ENCODE measurements at regions not wholly inside any gene's neighbourhood (a gene's known extent, or its start where the extent isn't known, plus 50 kb on each side); places are given as distances from the start of the nearest gene placed in this dataset.
A peak's percentile ranks its signal among the peaks of the same experiment; 100 is the strongest.

DNA sequence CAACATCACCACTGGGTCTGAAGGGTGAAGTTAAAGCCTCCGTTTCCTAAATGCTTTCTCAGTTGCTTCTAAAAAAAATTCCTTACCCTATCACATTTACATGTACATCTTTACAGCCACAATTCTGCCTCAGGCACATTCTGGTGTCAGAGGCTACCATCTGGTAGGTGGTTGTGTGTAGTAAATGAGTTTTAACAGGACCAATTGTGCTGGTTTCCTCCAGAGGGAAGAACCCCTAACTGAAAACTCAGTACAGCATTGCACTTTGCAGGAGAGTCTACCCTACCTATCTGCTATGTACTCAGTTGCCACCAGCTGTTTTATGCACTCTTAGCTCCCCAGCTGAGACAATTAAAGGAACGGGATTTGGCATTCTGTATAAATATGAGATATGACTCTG, 1576.5 kb downstream of the PCDH9 start:
- DNase-seq: peak in 1 of 2 experiments; percentile 17

DNA sequence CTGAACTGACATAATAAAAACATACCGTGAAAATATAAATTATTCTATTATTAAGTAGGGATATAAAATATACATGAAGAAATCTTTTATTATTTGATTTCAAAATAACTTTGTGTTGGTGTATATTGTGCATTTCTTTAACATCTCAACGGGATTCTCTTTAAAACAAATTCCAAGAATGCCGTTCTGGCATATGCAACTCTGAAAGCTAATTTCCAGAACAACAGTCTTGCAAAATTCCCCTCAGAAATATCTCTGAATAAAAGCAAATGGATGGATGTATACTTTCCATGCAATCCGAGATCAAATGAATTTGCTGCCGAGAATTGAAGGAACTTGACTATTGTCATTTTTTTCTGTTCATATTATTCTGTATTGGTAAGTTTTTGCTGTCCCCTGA, 1579.8 kb downstream of the PCDH9 start:
- no peak for DNase-seq

DNA sequence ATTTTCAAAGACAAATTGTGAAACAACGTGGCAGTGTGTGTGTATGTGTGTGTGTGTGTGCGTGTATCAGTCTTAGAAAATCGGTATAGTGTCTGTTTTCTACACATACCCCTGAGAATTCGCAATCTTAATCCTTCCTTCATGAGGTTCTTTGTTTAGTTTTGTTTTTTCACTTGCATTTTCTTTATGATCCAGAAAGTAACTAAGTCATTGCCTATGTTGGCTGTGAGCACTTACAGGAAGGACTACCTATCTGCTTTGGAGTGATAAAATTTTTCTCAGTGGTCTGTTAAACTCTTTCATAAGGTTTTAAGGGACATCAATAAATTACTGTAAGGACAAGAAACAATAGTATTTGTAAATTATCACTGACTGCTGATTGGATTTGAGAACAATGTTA, 1587.1 kb downstream of the PCDH9 start:
- no peak for DNase-seq

DNA sequence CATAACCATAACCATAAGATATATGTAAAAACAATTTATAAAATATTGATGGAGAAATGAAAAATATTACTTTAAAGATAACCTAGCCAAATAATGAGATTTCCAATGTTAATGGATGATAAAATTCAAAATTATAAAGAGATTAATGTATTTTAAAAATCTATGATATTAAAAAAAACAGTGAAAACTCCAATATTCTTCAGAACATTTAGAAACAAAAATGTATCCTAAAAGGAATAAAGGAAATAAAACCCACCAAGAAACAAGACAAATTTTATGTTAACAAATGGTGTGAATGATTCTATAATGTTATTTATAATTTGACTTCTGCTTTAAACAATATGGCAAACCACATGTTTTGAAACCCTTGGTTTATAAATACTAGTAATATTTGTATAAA, 1587.8 kb downstream of the PCDH9 start:
- no peak for DNase-seq

DNA sequence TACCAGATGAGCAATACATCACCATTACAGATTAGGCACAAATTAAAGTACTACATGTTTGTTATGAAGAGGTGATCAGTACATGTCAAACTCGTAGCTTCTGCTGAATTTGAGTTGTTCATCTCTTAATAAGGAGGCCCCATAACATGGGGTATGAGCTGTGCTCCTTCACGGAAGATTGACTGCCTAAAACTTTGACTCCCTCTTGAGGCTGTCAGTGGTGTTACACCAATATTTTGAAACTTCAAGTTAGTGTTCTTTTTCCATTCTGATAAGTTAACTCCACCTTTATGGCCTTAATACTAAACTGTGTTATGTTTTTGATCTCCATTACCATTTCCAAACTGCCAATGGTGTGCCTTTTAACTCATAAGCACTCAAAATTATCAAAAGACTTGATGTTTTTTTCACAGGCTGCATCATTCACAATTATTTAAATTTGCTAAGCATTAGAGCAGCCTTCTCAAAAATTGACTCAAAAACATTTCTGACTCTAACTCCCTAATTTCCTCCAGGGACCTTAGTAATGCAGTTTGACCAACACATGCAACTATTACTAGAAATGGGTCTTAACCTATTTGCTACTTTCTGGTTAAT, 1591.5 kb downstream of the PCDH9 start:
- DNase-seq: peak; percentile 26 to 39

DNA sequence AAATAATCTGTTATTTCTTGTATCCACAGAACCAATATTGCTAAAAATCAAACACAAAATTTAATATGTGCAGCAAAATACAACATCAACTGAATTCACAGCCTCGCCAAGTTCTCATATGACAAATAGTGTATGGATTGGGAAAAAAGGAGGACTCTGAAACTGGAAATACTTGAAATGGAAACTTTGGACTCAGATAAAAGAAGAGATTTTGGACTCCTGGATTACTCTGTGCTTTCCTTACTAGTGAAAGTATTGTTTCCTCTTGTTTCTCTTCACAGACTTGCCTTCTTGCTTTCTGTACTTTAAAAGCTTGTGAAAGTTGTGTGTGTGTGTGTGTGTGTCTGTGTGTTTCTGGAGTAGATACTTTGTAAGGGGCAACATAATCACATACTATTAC, 1596.3 kb downstream of the PCDH9 start:
- no peak for DNase-seq

DNA sequence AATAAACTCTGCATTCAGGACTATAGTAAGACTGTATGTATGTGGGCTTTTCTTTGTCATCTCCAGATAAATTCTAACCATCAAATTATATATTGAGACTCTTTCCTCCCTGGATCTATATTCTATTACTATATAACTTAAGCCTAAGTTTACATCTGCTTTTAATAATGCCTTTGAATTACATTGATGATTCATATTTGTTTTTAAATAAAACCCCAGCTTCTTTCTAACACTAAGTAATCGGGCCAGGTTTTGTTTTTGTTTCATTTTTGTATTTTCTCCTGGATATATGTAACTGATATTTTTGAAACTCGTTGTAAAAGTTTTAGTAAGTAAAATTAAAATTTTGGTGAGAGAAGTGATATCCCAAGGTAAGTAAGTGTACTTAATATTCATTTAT, 1599.1 kb downstream of the PCDH9 start:
- no peak for DNase-seq

DNA sequence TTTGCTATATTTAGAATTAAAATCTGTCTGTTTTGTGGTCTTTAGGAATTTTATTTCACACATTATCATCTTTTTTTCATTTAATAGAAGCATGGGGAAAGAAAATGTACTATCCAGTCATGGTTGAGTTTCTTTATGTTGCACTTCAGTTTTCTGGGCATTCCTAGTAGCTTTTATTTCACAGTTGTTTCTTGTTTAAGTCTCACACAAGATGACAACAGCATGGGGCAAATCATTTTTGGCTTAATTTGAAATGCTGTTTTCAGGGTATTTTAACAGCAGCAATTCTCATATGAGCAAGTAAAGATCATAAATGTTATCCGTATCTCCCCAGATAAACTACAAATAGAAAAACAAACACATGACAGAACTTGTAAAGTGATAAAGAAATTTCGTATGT, 1600.2 kb downstream of the PCDH9 start:
- DNase-seq: no peak

DNA sequence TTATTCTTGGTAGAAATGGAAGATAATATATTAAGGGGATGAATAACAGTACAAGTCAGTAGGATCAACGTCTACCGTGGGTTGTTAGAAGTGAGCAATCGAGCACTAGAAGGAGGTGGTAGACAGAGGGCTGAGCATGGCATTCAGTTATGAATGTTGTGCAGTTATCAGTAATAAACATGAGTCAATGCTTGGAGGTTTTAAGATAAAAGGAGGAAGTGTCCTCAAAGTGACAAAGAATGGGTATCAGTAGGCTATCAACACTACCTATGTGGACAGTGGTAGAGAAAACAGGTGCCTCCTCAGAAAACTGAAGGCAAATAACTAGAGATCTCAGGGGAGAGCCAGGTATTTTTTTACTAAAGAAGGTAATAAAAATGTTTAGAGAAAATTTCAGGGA, 1607.0 kb downstream of the PCDH9 start:
- DNase-seq: no peak

DNA sequence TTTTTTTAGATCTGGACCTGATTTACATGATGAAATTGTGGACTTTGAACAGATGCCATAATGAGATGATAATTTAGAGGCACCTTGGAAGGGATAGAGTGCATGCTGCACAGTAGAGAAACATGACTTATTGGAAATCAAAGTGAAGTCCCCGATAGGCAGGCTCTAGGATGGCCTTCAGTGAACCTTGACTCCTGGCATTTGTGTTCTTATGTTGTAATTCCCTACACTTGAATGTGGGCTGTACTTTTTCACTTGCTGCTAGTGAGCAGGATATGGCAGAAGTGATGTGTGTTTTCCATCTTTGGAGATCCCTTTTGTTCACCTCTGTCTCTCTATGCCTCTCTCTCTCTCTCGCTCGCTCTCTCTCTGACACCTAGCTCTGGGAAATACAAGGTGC, 1614.6 kb downstream of the PCDH9 start:
- no peak for DNase-seq

DNA sequence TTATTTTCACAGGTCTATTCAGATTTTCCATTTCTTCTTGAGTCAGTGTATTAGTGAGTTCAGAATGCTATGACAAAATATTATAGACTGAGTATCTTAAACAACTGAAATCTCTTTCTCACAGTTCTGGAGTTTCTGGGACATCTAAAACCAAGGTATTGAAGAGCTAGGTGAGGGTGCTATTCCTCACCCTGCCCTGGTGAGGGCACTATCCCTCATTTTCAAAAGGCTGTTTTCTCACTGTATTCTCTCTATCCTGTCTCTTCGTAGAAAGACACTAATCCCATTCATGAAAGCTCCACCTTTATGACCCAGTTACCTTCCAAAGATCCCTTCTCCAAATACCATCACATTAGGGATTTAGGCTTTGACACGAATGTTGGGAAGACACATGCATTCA, 1617.1 kb downstream of the PCDH9 start:
- DNase-seq: no peak

DNA sequence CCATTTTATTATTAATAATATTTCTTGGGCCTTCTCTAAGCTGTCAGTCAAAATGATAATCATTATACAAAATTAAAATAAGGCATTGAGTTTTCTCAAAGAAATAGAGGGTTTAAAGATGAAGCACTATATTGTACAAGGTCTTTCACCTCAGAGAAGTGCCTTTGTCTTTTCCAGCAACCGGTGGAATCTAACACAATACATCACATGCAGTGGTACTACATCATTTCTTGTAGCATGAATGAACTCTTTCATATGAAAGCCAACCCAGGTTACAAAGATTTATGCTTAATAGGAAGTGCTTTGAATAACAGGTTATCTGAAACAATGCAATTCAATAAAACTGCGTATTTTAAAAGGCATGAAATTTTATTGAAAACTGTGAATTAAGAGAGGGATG, 1620.8 kb downstream of the PCDH9 start:
- DNase-seq: no peak

DNA sequence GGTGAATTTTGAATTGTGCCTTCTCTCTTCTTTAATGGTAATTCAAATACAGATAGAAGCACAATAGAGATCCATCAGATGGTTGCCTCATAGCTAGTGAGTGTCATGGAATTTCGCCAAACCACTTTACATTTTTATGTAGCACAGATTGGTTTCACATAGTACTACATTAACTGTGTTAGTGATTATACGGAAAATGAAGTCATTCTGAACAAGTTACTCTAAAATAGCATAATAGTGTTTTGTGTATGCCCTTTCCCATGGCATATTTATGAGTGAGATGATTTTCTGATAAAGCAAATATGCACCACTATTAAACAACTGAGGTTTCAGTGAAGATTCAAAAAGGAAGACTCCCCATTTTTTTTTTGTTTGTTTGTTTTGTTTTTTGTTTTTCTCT, 1623.5 kb downstream of the PCDH9 start:
- DNase-seq: no peak

DNA sequence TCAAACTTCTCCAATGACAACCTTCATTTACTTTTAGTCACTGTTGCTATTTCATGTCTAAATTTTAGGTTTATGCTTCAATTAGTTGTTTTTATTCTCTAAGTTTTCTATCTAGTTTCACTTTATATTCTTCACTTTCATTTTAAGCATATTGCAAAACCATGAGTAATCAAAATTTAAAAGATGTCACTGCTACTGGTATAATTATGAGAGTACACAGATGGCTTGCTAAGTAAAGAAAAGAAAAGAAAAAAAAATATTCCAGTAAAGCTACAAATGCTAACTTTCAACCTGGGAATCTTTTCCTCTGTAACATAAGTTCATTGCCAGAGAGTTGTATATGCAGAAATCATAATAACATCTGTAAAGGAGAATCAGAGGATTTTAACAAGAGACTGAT, 1624.7 kb downstream of the PCDH9 start:
- DNase-seq: no peak

DNA sequence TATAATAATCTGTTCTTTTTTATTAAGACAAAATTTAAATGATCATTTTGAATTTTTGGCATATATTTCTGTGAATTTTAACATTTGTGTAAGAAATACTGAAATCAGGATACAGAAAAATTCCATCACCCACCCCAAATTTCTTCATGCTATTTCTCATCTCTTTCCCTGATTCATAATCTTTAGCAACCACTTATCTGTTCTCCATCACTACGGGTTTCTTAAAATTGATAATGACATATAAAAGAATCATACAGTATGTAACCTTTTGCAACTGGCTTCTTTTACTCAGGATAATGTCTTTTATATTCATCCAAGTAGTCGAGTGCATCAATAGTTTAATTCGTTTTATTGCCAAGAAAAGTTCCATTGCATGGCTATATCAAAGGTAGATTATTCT, 1627.0 kb downstream of the PCDH9 start:
- no peak for DNase-seq

DNA sequence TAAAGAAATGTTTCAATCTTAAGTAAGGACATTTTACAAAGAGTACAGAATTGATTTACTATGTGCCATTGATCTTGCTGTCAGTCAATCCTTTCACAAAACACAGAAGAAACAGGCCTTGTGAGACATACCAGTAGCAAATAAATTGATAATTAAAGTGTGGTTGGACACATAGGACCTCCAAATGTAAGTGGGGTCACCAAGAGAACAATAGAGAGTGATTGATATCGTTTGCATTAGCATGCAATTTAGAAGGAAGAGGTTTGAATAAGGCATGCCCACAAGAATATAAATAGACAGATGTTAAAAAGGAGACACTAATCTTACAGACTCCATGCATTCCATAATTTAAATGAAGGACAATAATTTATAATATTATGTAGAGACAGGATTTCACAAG, 1628.3 kb downstream of the PCDH9 start:
- no peak for DNase-seq

DNA sequence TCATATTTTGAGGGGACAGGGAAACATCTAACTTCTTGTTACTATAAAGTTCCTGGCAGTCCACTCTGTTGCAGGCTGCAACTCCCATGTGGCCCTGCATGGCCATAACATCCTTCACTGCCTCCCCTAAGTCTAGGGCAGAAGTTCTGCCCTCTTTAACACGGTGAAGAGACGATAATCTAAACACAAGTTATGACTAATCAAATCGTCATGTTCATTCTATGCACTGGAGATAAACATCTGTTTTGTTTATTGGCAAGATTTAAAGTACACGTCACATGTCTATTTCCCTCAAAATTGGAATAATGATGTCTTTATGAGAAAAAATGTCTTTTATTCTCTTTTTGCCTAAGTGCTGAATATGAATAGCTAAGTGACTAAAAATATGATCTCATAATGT, 1629.4 kb downstream of the PCDH9 start:
- no peak for DNase-seq

DNA sequence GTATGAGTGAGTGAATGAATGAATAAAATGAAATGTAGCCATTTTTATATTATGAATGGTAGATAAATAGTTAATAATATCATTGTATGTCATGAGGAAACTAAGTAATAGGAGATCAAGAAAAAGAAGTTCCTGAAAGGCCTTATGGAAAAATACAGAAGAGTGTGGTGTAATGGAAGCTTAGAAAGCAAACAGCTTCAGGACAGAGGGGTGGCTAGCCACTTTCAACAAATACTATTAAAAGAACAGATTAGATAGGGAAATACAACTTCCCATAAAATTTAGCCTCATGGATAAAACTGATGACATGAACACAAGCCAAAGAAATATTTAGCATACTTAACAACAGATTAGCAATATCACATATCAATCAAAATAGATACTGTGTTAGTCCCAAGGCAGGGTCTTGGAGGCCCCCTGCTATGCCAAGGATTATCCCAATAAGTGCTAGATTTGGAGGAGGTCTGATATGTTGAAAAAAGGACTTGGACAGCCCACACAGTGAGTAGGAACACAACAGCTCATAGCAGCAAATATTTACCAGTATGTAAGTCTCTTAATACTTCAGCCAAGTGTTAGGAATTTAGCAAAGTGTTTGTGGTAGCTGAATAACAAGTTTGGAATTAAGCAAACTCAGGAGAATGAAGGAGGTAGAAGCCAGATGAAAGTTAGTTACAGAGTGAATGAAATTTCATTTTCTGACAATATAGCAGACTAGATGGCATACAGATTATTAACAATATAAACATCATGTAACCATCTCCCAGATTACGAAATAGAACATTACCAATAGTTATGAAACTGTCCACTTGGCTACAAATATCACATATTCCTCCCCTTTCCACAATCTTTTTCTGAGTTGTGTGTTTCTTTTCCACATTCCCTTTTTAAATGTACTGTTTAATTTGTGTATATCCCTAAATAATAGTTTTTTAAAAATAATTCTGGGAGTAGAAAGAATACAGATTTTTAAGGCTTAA, 1632.0 kb downstream of the PCDH9 start:
- no peak for DNase-seq

DNA sequence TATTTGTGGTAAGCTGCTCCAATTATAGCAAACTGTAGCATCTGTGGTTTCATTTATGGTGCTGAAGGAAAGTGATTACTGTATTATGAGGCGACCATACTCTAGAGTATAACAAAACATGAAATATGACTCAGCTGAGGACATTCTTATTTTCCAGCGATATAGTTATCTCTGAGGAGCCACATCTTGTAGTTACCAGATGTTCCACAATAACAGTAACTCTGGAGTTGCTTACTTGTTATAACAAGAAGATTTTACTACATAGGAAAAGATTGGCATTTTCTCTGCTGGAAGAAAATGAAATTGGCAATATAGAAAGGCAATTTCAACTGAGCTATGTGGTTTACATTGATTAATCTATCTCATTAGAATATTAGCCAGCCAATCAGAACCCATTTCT, 1634.2 kb downstream of the PCDH9 start:
- no peak for DNase-seq

DNA sequence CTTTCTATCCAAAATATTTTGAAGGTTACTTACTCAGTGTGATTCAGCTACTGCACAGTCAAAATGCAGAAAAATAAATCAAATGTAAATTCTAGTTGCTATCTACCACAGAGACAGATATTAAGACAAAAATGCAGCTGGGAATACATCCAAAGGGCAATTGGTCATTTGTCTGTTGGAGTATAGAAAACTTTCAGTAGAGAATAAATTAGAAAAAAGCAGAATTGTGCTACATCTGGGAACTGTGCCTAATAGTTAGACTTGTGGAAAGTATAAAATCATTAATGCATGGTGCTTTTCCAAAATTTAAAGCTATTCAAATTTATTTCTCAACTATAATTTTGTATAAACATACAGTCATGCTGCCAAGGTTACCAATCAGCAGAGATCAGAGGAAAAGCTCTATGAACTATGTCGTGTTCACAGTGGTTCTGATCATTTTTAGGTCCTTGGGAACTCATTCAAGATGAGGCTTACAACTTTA, 1635.8 kb downstream of the PCDH9 start:
- no peak for DNase-seq

DNA sequence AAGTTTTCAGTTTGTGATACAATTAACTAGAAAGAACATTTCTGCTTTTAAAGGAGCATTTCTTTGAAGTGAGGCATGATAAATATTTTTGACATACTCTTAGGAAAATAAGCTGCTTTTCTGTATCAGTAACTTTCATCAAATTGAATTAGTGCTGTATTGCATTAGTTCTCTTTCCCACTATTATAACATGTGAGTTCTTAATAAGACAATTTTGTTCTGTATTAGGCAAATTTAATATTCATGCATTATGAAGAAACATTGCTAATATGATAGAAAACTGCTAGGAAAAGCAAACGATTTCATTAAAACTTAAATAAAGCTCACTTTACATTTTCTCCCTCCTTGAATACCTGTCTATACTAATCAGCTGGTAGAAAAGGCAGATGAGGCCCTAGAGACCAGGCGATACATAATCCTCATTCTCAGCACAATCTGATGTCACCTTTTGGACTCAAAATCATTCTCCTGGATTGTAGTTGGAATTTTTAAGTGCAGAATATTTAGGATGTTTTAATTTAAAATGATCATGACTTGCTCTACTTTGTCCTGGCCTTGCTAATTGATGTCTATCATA, 1636.8 kb downstream of the PCDH9 start:
- DNase-seq: no peak

DNA sequence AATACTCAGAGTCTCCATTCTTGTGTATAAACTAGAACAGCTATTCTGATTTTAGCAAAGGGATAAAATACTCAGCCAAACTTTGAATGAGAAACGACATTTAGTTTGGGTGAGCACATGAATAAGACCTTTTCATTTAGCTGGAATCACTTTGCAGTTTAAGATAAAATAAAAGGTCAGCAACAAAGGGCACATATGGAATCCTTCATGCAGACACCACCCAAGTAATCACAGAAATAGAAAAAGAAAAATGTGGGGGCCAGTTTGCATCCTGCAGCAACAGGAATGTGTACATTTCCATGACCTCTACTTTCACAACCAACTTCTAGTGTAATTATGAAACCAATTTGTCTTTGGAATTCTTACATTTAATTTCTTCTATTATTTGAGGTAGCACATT, 1637.4 kb downstream of the PCDH9 start:
- no peak for DNase-seq

DNA sequence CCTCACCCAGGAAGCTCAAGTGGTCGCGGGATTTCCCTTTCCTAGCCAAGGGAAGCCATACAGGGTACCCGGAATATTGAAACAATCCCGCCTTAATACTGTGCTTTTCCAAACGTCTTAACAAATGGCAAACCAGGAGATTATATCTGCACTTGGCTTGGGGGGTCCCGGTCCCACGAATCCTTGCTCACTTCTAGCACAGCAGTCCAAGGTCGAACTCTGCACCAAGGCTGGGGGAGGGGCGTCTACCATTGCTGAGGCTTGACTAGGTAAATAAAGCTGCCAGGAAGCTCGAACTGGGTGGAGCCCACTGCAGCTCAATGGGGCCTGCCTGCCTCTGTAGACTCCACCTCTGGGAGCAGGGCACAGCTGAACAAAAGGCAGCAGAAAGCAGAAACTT, 1644.8 kb downstream of the PCDH9 start:
- no peak for DNase-seq

DNA sequence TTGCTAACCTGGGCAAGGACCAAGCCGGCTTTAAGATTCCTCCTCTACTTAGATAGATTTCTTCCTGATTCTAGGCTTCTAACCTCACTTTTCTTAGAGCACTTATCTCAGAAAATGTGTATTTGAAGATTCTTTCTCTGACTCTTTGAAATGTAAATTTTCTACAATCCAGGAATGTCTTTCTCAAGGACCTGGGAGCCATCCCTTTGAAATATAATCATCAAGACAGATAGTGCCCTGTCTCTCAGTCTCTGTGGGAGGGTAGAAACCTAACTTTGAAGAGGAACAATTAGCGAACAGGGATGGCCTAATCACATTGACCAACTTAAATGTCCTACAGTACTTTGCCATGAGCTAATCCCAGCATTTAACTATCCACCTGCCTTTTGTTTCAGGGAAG, 1646.0 kb downstream of the PCDH9 start:
- no peak for DNase-seq

Data from NCI-H2081 (cell line).